ENCODE measurements at regions not wholly inside any gene's neighbourhood (a gene's known extent, or its start where the extent isn't known, plus 50 kb on each side); places are given as distances from the start of the nearest gene placed in this dataset.
"Not testable (repeated sequence)": the region's sequence is repeated elsewhere in the genome, so short reads cannot be mapped to it uniquely, and the experiment has no call there.

DNA sequence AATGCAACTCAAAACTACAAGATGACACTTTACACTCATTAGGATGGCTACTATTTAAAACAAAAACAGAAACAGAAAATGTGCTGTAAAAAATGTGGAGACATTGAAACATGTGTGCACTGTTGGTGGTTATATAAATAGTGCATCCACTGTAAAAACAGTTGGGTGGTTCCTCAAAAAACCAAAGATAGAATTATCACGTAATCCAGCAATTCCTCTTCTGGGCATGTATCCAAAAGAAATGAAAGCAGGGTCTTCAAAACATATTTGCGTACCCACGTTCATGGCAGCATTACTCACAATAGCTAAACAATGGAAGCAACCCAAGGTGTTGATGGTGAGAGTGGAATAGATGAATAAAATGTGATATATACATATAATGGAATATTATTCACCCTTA lies 967.2 kb downstream of the TRAM1L1 start:
- DNase-seq (ENCODE audit: low spot score) = no peak

DNA sequence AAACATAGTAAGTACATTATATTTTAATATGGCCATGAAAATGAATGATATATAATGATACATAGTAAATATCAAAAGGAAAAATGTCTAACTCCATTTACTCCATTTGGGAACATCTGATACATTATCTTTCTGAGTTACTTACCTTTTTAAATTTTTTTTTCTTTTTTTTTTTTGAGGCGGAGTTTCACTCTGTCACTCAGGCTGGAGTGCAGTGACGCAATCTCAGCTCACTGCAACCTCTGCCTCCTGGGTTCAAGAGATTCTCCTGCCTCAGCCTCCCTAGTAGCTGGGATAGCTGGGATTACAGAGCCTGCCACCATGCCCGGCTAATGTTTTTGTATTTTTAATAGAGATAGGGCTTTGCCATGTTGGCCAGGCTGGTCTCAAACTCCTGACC lies 972.5 kb downstream of the TRAM1L1 start:
- not testable (repeated sequence) for DNase-seq (ENCODE audit: low spot score)

DNA sequence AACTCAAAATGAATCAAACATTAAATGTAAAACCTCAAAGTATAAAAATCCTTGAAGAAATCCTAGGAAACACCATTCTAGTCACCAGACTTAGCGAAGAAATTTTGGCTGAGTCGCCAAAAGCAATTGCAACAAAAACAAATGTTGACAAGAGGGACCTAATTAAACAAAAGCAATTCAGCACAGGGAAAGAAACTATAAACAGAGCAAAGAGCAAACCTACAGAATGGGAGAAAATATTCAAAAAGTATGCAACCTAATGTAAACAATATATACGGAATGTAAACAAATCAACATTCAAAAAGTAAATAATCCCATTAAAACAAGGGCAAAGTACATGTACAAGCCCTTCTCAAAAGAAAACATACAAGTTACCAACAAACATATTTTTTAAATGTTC lies 974.7 kb downstream of the TRAM1L1 start:
- no peak for DNase-seq (ENCODE audit: low spot score)

DNA sequence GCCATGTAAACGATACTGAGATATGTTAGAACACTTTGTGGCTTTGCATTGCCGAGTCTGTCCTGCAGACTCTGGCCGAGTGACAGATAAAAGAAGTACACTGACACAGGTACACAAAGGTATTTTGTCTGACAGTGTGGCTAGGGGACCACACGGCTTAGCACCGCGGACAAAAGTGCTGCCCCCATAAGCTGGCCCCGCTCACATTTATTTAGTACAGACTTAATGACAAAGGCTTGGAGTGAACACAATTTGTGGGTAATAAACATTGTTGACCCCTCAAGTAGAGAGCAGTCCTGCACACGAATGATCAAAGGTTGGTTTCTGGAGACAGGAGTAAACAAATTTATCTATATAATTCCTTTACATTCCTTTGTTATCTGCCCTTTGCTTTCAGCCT lies 976.8 kb downstream of the TRAM1L1 start:
- DNase-seq (ENCODE audit: low spot score) = no peak

DNA sequence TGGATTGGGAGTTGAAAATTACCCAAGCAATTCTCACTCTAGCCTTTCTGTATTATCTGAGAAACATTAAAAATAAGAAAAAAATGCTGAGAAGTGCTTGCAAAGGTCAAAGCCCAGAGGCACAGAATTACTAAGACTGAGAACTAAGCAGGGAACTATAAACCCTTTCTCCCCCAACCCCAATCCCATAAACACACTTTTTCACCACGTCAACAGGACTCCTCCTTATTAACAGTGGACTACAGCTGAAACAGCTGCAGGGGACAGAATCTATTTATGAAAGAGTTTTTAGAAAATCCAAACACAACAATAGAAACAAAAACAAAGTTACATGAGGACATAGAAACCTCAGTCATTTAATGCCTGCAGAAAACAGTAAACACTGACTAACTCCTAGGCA lies 984.1 kb downstream of the TRAM1L1 start:
- DNase-seq (ENCODE audit: low spot score) = no peak

DNA sequence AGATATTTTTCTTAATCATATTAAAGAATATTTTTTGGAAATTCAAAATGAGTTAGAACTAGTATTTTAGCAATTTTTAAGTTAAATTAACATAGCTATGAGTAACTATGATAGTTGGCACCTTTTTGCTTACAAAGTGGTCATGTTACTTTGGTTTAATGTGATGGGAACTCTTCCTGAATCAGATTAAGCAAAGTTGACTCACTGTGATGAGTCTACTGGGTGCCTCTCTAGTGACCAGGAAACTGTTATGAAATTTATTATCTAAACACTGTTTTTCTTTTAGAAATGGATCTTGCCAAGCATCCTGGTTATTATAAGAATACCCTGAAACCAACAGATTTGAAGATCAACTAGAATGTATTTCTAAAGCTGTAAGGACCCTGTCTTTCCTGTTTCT lies 985.8 kb downstream of the TRAM1L1 start:
- DNase-seq (ENCODE audit: low spot score) = no peak

DNA sequence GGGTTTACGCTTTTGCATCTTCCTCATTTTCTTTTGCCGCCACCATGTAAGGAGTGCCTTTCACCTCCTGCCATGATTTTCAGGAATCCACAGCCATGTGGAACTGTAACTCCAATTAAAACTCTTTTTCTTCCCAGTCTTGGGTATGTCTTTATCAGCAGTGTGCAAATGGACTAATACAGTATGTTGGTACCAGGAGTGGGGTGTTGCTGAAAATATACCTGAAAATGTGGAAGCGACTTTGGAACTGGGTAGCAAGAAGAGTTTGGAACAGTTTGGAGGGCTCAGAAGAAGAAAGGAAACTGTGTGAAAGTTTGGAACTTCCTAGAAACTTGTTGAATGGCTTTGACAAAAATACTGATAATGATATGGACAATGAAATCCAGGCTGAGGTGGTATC lies 983.9 kb upstream of the NDST4 start:
- not testable (repeated sequence) for DNase-seq (ENCODE audit: low spot score)

DNA sequence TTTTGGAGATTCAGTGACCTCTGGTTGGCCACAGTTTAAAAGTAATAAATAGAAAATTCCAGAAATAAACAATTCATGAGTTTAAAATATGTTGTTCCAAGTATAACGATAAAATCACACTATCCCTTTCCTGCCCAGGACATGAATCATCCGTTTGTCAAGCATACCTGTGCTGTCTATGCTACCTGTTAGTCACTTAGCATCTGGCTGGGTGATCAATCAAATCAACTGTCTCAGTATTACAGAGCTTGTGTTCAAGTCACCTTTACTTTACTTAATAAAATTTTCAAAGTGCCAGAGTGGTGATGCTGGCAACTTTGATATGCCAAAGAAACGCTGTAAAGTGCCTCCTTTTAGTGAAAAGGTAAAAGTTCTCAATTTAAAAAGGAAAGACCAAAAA lies 979.5 kb upstream of the NDST4 start:
- no peak for DNase-seq (ENCODE audit: low spot score)

DNA sequence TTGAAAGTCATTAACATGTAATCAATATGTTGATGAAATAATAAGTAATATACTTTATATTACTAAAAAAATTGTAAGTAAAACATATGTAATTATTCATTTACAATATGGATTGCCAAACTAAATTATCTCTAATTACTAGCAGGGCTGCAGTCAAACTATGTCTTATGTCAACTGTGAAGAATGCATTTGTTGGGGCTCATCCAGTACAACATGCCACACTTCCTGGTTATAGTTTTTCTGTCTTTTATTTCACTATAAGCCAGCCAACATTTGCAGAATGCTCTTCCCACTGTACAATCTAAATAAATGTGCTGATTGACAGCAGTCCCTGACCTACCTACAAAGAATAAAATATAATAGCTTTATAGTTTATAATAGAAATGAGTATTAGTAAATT lies 975.4 kb upstream of the NDST4 start:
- DNase-seq (ENCODE audit: low spot score) = no peak

DNA sequence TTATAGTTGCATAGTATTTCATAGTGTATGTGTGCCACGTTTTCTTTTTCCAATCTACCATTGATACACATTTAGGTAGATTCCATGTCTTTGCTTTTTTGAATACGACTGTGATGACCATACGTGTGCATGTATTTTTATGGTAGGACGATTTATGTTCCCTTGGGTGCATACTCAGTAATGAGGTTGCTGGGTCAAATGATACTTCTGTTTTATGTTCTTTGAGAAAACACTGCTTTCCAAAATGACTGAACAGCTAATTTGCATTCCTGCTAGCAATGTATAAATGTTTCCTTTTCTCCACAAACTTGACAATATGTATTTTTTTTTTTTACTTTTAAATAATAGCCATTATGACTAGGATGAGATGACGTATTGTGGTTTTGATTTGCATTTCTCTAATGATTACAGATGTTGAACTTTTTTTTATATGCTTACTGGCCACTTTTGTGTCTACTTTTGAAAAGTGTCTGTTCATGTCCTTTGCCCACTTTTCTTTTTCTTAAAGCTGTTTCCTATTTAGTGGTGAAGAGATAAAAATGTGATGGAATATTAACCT lies 969.5 kb upstream of the NDST4 start:
- no peak for DNase-seq (ENCODE audit: low spot score)

DNA sequence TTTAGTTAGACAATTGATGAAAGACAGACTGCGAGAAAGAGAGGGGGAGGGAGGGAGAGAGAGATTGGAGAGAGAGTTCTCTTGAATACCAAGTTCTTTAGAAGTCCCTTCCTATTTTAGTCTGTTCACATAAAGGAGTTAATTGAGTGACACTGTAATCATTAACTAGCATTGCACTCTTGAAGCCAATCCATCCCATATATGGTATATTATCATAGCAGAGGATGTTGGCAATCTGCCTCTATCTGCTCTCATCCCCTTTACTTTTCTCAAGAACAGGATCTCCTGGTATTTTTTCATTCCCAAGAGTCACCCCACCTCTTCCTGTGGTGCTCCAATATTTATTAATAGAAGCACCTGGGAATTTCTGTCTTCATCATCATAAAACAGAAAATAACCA lies 959.6 kb upstream of the NDST4 start:
- no peak for DNase-seq (ENCODE audit: low spot score)

DNA sequence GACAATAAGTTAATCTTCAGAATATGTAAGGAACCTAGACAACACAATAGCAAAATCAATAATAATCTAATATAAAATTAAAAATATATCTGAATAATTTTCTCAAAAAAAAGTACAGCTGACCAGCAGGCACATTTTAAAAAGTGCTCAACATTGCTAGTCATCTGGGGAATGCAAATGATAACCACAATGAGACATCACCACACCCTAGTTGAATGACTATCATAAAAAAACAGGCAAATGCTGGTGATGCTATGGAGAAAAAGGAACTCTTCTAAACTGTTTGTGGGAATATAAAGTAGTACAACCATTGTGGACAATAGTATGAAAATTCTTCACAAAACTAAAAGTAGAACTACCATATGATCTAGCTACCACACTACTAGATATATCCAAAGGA lies 956.9 kb upstream of the NDST4 start:
- no peak for DNase-seq (ENCODE audit: low spot score)

DNA sequence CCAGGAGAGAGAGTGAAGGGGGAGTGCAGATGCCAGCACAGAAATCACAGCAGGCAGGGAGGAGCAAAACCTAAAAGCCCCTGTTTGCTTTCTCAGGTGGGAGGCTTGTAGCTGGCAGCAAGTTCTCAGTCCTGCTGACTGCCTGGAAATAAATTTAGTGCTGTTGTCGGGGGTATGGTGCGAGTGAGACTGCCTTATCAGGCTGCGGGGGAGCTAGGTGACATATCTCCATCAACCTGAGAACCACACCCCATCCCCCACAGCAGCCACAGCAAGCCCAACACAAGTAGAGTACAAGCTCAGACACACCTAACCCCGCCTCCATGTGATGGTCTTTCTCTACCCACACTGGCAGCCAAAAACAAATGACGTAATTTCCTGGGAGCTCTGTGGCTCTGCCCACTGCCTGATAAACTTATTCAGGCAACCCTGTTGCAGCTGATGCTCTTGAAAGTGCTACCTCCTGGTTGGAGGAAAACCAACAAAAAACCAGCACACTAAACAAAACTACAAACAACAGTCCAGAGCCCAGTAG lies 953.4 kb upstream of the NDST4 start:
- DNase-seq (ENCODE audit: low spot score) = no peak

DNA sequence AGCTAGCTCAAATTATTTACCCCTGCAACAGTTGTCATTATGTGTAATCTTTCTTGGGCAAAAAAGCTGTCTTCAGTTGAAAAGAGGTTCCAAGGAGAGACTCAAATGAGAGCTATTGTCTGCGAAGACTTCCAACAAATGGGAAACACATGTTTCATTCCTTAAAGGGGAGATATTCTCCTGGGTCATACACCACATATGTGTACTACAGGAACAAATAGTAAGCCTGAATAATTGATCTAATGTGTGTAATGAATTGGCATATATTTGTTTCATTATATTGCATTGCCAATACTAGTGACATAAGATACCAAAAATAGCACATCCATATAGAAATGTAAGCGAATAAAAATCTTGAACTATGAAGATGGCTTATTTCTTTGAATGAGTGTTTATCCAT lies 950.9 kb upstream of the NDST4 start:
- DNase-seq (ENCODE audit: low spot score) = no peak

DNA sequence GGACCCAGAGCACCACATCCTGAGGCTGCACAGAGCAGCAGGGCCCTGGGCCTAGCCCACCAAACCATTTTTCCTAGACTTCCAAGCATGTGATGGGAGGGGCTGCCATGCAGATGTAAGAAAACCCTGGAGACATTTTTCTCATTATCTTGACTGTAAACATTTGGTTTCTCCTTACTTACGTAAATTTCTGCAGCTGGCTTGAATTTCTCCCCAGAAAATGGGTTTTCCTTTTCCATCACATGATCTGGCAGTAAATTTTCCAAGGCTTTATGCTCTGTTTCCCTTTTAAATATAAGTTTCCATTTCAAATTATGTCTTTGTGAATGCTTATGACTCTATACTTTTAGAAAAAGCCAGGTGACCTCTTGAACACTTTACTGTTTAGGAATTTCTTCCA lies 945.9 kb upstream of the NDST4 start:
- DNase-seq (ENCODE audit: low spot score) = no peak

DNA sequence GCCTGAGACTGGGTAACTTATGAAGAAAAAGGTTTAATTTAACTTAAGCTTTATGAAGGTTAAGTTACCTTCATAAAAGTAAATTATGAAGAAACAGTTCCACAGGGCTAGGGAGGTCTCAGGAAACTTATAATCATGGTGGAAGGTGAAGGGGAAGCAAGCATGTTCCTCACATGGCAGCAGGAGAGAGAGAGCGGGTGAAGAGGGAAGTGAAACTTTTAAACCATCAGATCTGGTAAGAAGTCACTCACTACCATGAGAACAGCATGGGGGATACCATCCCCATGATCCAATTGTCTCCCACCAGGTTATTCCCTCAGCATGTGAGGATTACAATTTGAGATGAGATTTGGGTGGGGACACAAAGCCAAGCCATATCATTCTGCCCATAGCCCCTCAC lies 944.7 kb upstream of the NDST4 start:
- no peak for DNase-seq (ENCODE audit: low spot score)

DNA sequence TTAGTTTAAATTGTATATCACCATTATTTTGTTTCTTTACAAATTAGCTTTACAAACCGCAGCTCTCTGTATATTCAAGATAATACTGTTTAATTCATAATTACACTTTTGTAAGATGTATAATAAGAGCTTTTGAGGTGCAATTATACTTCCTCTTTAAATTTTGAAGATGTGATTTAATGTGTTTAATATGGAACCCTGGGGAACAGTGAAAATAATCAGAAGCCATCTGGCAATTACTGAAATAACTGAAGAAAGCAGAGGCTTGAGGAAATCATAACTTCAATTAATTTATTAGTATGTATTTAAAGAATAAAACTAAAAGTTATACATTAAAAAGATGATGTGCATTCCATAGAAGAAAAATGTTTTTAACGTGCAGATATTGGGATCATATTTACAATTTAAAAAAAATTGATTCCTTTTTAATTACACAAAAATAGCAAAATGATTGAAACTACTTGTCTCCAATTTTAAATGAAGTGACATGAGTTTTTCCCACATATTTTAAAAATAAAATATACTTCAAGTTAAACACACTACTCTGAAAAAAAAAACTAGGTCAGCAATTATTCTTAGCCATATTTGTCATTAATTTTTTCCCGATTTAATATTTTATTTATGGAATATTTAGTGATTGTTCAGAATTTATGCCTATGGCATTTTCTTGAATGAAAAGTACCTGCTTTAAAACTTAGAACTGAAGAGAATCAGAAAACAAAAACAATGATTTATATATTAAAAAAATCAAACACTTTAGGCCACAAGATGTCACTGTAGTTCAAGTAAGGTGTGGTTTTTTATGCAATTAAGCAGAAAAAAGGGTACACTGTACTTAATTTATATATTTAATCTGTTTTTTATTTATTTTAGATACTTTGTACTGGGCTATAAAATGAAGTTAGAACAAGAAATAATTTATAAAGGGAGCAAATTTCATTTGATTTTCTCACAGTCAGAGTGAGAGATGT lies 942.7 kb upstream of the NDST4 start:
- no peak for DNase-seq (ENCODE audit: low spot score)

DNA sequence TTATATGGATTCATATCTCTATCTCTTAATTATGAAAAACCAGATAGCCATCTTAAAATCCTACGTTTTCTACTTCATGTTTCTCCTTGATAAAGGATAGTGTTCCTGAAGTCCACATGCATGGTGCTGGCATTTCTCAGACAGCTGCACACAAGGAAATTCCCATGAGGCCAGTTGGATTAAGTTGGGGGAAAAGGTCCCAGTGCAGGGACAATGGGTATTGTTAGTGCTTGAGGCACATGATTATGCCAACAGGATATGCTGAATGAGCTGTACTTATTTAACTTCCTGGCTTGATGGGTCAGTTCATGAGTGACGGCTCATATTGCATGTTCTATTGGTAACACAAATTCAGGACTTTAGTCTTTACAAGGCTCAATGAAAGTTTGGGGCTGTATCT lies 913.9 kb upstream of the NDST4 start:
- no peak for DNase-seq (ENCODE audit: low spot score)

DNA sequence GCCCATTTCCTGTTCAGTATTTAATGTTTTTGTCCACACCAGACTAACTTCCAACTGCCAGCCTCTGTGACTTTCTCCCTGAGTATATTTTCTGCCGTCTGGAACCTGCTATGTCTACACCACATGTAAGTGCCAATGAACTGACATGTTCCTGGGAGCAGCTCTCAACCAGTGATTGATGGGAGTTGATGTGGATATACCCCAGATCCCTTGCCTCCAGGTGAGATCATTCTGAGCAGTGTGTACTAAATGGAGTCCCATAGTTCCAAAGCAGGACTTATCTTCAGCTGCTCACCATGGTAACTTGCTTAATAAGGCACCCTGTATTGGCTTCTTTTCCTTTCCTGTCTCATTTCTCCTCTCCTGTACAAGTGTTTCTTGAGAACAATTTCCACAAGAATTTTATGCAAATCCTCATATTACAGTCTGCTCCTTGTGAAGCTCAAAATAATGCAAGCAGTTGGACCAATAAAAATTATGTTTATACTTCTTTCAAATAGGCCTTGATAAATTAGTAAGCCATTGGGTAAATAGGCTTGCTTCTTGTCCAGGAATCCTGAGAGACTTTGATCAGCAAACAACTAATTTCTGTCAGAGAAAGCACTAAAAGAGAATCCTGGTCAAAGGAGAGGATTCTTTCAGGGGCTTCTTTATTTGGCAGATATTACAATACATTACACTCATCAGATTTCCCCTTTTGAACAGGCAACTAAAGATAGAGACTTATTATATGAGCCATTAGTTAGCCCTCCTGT lies 911.7 kb upstream of the NDST4 start:
- DNase-seq (ENCODE audit: low spot score) = no peak

DNA sequence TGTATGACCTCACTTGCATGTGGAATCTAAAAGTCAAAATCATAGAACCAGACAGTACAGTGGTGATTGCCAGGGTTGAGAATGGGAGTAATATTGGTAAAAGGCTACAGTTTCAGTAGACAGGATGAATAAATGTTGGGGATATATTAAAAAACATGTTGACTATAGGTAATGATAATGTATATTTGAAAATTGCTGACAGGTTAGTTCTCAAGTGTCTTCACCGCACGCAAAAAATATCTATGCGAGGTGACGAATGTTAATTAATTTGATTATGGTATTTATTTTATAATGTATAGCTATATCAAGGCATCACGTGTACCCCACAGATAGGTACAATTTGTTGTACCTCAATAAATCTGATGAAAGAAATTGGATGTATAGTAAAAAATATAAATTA lies 909.6 kb upstream of the NDST4 start:
- DNase-seq (ENCODE audit: low spot score) = no peak

DNA sequence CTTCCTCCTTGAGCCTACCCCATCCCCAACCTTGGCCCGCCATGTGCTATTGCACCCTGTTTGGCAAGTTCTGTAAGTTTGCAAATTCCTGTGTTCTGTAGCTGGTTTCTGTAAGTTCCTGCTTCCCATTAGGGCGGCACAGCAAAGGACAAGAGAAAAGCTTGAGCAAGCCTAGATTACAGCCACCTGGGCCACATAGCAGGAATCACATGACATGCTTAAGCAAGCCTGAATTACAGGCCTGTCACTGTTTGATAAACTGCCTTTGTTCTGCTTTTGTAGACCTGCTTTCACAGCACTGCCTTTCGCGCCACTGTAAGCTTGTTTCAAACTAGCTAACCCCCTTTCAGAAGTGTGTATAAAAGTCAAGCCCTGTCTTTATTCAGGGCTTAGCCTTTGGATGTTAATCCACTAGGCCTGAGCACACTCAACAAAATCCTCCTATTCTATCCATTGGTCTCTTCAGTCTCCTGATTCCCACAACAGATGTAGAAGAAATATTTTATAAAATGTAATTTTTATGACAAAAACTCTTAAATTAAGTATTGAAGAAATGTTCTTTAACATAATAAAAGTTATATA lies 906.8 kb upstream of the NDST4 start:
- no peak for DNase-seq (ENCODE audit: low spot score)

DNA sequence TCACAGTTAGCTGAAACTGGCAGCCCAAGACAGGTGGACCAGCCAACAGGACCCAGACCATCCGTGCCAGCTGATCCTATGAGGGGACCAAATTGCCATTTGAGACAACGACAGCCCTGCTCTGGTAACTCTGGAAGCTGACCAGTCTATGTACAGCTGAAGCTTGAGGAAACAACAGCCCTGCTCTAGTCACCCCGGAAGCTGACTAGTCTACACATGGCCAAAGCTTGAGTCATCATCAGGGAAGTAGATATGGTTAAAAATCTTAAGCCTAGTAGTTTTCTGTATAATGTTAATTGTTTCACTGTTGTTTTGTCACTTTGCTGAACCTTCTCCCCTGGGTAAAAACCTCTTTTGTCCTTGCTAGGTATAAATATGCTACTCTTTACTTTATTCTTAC lies 905.4 kb upstream of the NDST4 start:
- DNase-seq (ENCODE audit: low spot score) = no peak
